Endothelial cell of umbilical vein (primary cell): ENCODE measurements at regions not wholly inside any gene's neighbourhood (a gene's known extent, or its start where the extent isn't known, plus 50 kb on each side); places are given as distances from the start of the nearest gene placed in this dataset.

Source experiments
- BruUV-seq: library from RNA; stranded (reverse); fragments of 400-500 nt; replicated peaks from 2 replicates; lab custom pipeline; 2021; lab: Mats Ljungman, UMichigan
- CTCF ChIA-PET: fragments of 300-600, 350-600 bp; sonication (Branson Sonifier 250); formaldehyde crosslinking; loops from one replicate; lab custom pipeline; 2021; ENCODE audit warnings: antibody characterized with exemption, inconsistent platforms; lab: Charles Lee
- POLR2A ChIA-PET: fragments of 300-600, 350-600 bp; sonication (Branson Sonifier 250); formaldehyde crosslinking; loops from one replicate; lab custom pipeline; 2021; ENCODE audit warnings: antibody characterized with exemption, inconsistent platforms; lab: Charles Lee
- DNase-seq: peaks from one replicate; pipeline ENCODE4 v3.0.0-alpha.2; 2011; ENCODE audit warnings: low read depth, low spot score
- FAIRE-seq: peaks from 2 replicates; lab custom pipeline; 2011; peaks lifted over from hg19 to GRCh38; lab: Jason Lieb, UNC
- H2AFZ ChIP-seq: 2 replicates; pipeline ENCODE4 v1.6.0; 2012; ENCODE audit warnings: low read depth, low read length, control low read depth, inconsistent platforms
- H3K27ac ChIP-seq: 2 replicates; pipeline ENCODE4 v1.5.1; 2011; ENCODE audit warnings: low read depth, mild to moderate bottlenecking, control low read depth, low read length, moderate library complexity; ENCODE audit not compliant: insufficient read depth
- H3K27me3 ChIP-seq, 2 experiments: 2 replicates each; pipeline versions ENCODE4 v1.6.0 to v1.6.1; 2011; ENCODE audit warnings: low read length in 2 of 2, mixed read lengths in 1 of 2; ENCODE audit not compliant: control insufficient read depth in 2 of 2, insufficient read depth in 2 of 2
- H3K36me3 ChIP-seq, 2 experiments: 2 replicates in 1 of 2; 3 replicates in 1 of 2; pipeline ENCODE4 v1.5.1; 2011; ENCODE audit warnings: low read length in 2 of 2, mild to moderate bottlenecking in 1 of 2, moderate library complexity in 1 of 2; ENCODE audit not compliant: control insufficient read depth in 2 of 2, insufficient read depth in 2 of 2; ENCODE audit errors: extremely low read depth in 1 of 2
- H3K4me1 ChIP-seq: 3 replicates; pipeline ENCODE4 v1.5.1; 2011; ENCODE audit warnings: mild to moderate bottlenecking, low read length; ENCODE audit not compliant: control insufficient read depth, insufficient read depth; ENCODE audit errors: extremely low read depth
- H3K4me2 ChIP-seq: 2 replicates; pipeline ENCODE4 v1.6.1; 2011; ENCODE audit warnings: low read length, control low read depth, mixed read lengths; ENCODE audit not compliant: insufficient read depth
- H3K4me3 ChIP-seq, 3 experiments: fragments of 200-600 bp in 1 of 3; sonication (generic), shearing (Covaris generic) in 1 of 3; replicated peaks in 1 of 3; 2 replicates each; pipeline ENCODE4 v1.5.1; 2011 to 2016; ENCODE audit warnings: control low read depth in 3 of 3, low read length in 3 of 3, mild to moderate bottlenecking in 2 of 3, inconsistent platforms in 1 of 3, low read depth in 1 of 3, moderate library complexity in 1 of 3; ENCODE audit not compliant: insufficient read depth in 1 of 3
- H3K79me2 ChIP-seq: 2 replicates; pipeline ENCODE4 v1.6.0; 2012; ENCODE audit warnings: low read length, inconsistent platforms; ENCODE audit not compliant: control insufficient read depth, insufficient read depth
- H3K9ac ChIP-seq: replicated peaks from 2 replicates; pipeline ENCODE3; 2011; ENCODE audit warnings: low read length, control low read depth; ENCODE audit not compliant: insufficient read depth; ENCODE audit errors: extremely low read depth
- H3K9me1 ChIP-seq: replicated peaks from 3 replicates; pipeline ENCODE4 v1.6.0; 2011; ENCODE audit warnings: mild to moderate bottlenecking, low read length; ENCODE audit not compliant: control insufficient read depth, insufficient read depth; ENCODE audit errors: extremely low read depth
- H3K9me3 ChIP-seq: replicated peaks from 2 replicates; pipeline ENCODE4 v1.5.1; 2012; ENCODE audit warnings: low read length, inconsistent platforms; ENCODE audit not compliant: control insufficient read depth, insufficient read depth
- H4K20me1 ChIP-seq: replicated peaks from 2 replicates; pipeline ENCODE3; 2011; ENCODE audit warnings: mild to moderate bottlenecking, low read length; ENCODE audit not compliant: control insufficient read depth, insufficient read depth; ENCODE audit errors: extremely low read depth
- CTCF ChIP-seq, 2 donors: IDR thresholded peaks; 1 replicate in 1 of 2; 2 replicates in 1 of 2; pipeline ENCODE4 v1.5.1; 2011; ENCODE audit warnings: low read length in 2 of 2, mild to moderate bottlenecking in 2 of 2, moderate library complexity in 2 of 2, control low read depth in 1 of 2, inconsistent platforms in 1 of 2, low read depth in 1 of 2; ENCODE audit not compliant: insufficient read depth in 1 of 2; ENCODE audit errors: extremely low read depth in 1 of 2
- EZH2 ChIP-seq: IDR thresholded peaks from 2 replicates; pipeline ENCODE4 v1.6.1; 2012; ENCODE audit warnings: borderline replicate concordance, low read depth, mild to moderate bottlenecking, moderate library complexity, low read length, inconsistent platforms; ENCODE audit not compliant: severe bottlenecking
- FOS ChIP-seq: IDR thresholded peaks from 2 replicates; pipeline ENCODE4 v1.6.1; 2011; ENCODE audit warnings: mild to moderate bottlenecking, low read length, moderate library complexity, borderline replicate concordance; ENCODE audit not compliant: insufficient read depth
- GATA2 ChIP-seq: IDR thresholded peaks from 2 replicates; pipeline ENCODE4 v1.7.0; 2011; ENCODE audit warnings: low read depth, mild to moderate bottlenecking, moderate library complexity, mixed read lengths, low read length; ENCODE audit not compliant: insufficient read length, insufficient read depth
- JUN ChIP-seq: IDR thresholded peaks from 2 replicates; pipeline ENCODE4 v1.6.1; 2011; ENCODE audit warnings: borderline replicate concordance, low read depth; ENCODE audit not compliant: insufficient read length, insufficient read depth
- MYC ChIP-seq: IDR thresholded peaks from one replicate; pipeline ENCODE4 v1.6.1; 2011; ENCODE audit warnings: mild to moderate bottlenecking, low read depth, low read length
- POLR2A ChIP-seq: IDR thresholded peaks from 2 replicates; pipeline ENCODE4 v1.6.1; 2012; ENCODE audit warnings: low read depth, mild to moderate bottlenecking, control low read depth, low read length
- POLR2AphosphoS5 ChIP-seq: IDR thresholded peaks from 2 replicates; pipeline ENCODE4 v1.6.1; 2012; ENCODE audit warnings: low read depth, mild to moderate bottlenecking, control low read depth, low read length, moderate library complexity; ENCODE audit not compliant: insufficient read depth
- dilution Hi-C: fragments of 300-500 bp; cut with MboI; formaldehyde crosslinking; loops from one replicate; pipeline ENCODE4 v1.15.0; 2019; ENCODE audit warnings: low sequenced_read_pairs; ENCODE audit not compliant: extremely low pct_ligation_motif_present
- intact Hi-C: fragments of 100-400 bp; cut with micrococcal nuclease; formaldehyde crosslinking; loops from one replicate; pipeline ENCODE4 v1.10.0; 2022
- TF ChIP-seq, protein P1 (sequence below): IDR thresholded peaks from 2 replicates; pipeline ENCODE4 v1.6.1; 2011; ENCODE audit not compliant: insufficient read depth, insufficient read length

- intact Hi-C loops (no loop called here), dilution Hi-C loops (no loop called here)
- H3K9ac ChIP-seq, result no peak overlapping the region
- CTCF ChIA-PET, result no interaction called here
- no peaks in the 10 kb centered on the region for H4K20me1 ChIP-seq
- FAIRE-seq, result no peak
- H3K9me3 ChIP-seq, result peaks cover 2% of the 10 kb centered on the region
- no peak overlapping the region for H2AFZ ChIP-seq
- DNase-seq, result no peak
- no peak overlapping the region for H3K4me3 ChIP-seq
- no peaks in the 10 kb centered on the region for H3K79me2 ChIP-seq
- no peaks in the 10 kb centered on the region for H3K36me3 ChIP-seq
- no peaks in the 10 kb centered on the region for H3K27me3 ChIP-seq
- H3K27ac ChIP-seq, result no peak overlapping the region
- no peak overlapping the region for H3K4me2 ChIP-seq
- no peaks in the 10 kb centered on the region for H3K4me1 ChIP-seq
- no peak for TF ChIP-seq EZH2
- TF ChIP-seq, protein P1, sequence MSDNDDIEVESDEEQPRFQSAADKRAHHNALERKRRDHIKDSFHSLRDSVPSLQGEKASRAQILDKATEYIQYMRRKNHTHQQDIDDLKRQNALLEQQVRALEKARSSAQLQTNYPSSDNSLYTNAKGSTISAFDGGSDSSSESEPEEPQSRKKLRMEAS, result no peak
- H3K9me1 ChIP-seq, result no peaks in the 10 kb centered on the region
- BruUV-seq, result no TSS peak
- POLR2A ChIA-PET, result no interaction called here
Observed at GRCh38 chr2:8412586-8412985, 269.3 kb upstream of the ID2 start.

- TF ChIP-seq CTCF (IDR thresholded peaks at IDR 0.05; ENCODE audit: extremely low read depth in 1 of 2, insufficient read depth in 1 of 2, low read depth in 1 of 2, low read length in 2 of 2), result no peak
- no peak for TF ChIP-seq POLR2AphosphoS5
- TF ChIP-seq FOS, result no peak
- no peak for TF ChIP-seq JUN
- TF ChIP-seq EZH2, result no peak
- TF ChIP-seq, protein P1, result no peak
- no peak for TF ChIP-seq POLR2A
- no peak for TF ChIP-seq GATA2
- no peak for TF ChIP-seq MYC
- DNase-seq, result no peak
- peaks cover 3% of the 10 kb centered on the region for H3K9me3 ChIP-seq
- intact Hi-C loops (no loop called here), dilution Hi-C loops (no loop called here)
- no peaks in the 10 kb centered on the region for H4K20me1 ChIP-seq
- no peaks in the 10 kb centered on the region for H3K27me3 ChIP-seq
- H3K79me2 ChIP-seq, result no peaks in the 10 kb centered on the region
- FAIRE-seq, result no peak
- no TSS peak for BruUV-seq
- H3K27ac ChIP-seq, result no peak overlapping the region
- H3K9ac ChIP-seq, result no peak overlapping the region
- no peak overlapping the region for H2AFZ ChIP-seq
- CTCF ChIA-PET, result no interaction called here
- no peaks in the 10 kb centered on the region for H3K36me3 ChIP-seq
- no peak overlapping the region for H3K4me3 ChIP-seq
- H3K9me1 ChIP-seq, result no peaks in the 10 kb centered on the region
- no peak overlapping the region for H3K4me2 ChIP-seq
- POLR2A ChIA-PET, result no interaction called here
- H3K4me1 ChIP-seq, result no peaks in the 10 kb centered on the region
Observed at GRCh38 chr2:8413589-8414135, 268.2 kb upstream of the ID2 start.
